HCT116 (cell line): ENCODE measurements at regions not wholly inside any gene's neighbourhood (a gene's known extent, or its start where the extent isn't known, plus 50 kb on each side); places are given as distances from the start of the nearest gene placed in this dataset.

Source experiments
- CEBPB ChIP-seq: IDR thresholded peaks from 2 replicates; pipeline ENCODE4 v1.6.1; 2012; ENCODE audit warnings: low read depth
- EZH2phosphoT487 ChIP-seq: fragments of 200-600 bp; IDR thresholded peaks from 2 replicates; pipeline ENCODE4 v1.6.1; 2018; ENCODE audit warnings: antibody characterized with exemption, borderline replicate concordance
- POLR2AphosphoS5 ChIP-seq: IDR thresholded peaks from 2 replicates; pipeline ENCODE4 v1.6.1; 2011; ENCODE audit warnings: mild to moderate bottlenecking, low read depth, low read length, moderate library complexity
- REST ChIP-seq: IDR thresholded peaks from 2 replicates; pipeline ENCODE4 v1.6.1; 2012; ENCODE audit warnings: low read depth
- SP1 ChIP-seq: IDR thresholded peaks from 2 replicates; pipeline ENCODE4 v1.6.1; 2012; ENCODE audit warnings: low read depth
- TF ChIP-seq, protein P1 (sequence below), 3 experiments: fragments of 200-600 bp in 1 of 3; sonication (generic) in 1 of 3; IDR thresholded peaks in 2 of 3; conservative IDR thresholded peaks in 1 of 3; 2 replicates each; pipeline ENCODE4 v1.5.1; 2012 to 2017; ENCODE audit warnings: low read depth in 2 of 3, low read length in 2 of 3, antibody characterized with exemption in 1 of 3, borderline replicate concordance in 1 of 3, control low read depth in 1 of 3, mild to moderate bottlenecking in 1 of 3, mixed read lengths in 1 of 3, mixed run types in 1 of 3, moderate library complexity in 1 of 3; ENCODE audit not compliant: insufficient read depth in 1 of 3
- TF ChIP-seq, protein P2 (sequence below): IDR thresholded peaks from 2 replicates; pipeline ENCODE4 v1.6.1; 2012
- TF ChIP-seq, protein P3 (sequence below): IDR thresholded peaks from 2 replicates; pipeline ENCODE4 v1.6.1; 2012

GRCh38 chr5:118257066-118257465 is 731.3 kb downstream of the DTWD2 start:
- TF ChIP-seq REST: no peak
- TF ChIP-seq, protein P1, sequence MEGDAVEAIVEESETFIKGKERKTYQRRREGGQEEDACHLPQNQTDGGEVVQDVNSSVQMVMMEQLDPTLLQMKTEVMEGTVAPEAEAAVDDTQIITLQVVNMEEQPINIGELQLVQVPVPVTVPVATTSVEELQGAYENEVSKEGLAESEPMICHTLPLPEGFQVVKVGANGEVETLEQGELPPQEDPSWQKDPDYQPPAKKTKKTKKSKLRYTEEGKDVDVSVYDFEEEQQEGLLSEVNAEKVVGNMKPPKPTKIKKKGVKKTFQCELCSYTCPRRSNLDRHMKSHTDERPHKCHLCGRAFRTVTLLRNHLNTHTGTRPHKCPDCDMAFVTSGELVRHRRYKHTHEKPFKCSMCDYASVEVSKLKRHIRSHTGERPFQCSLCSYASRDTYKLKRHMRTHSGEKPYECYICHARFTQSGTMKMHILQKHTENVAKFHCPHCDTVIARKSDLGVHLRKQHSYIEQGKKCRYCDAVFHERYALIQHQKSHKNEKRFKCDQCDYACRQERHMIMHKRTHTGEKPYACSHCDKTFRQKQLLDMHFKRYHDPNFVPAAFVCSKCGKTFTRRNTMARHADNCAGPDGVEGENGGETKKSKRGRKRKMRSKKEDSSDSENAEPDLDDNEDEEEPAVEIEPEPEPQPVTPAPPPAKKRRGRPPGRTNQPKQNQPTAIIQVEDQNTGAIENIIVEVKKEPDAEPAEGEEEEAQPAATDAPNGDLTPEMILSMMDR (IDR thresholded peaks at IDR 0.05 in 2 of 3, conservative IDR thresholded peaks at IDR 0.05 in 1 of 3; ENCODE audit: borderline replicate concordance in 1 of 3, insufficient read depth in 1 of 3, low read depth in 2 of 3, low read length in 2 of 3): no peak
- TF ChIP-seq POLR2AphosphoS5: no peak
- TF ChIP-seq SP1: no peak
- TF ChIP-seq, protein P2, sequence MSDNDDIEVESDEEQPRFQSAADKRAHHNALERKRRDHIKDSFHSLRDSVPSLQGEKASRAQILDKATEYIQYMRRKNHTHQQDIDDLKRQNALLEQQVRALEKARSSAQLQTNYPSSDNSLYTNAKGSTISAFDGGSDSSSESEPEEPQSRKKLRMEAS: no peak
- TF ChIP-seq, protein P3, sequence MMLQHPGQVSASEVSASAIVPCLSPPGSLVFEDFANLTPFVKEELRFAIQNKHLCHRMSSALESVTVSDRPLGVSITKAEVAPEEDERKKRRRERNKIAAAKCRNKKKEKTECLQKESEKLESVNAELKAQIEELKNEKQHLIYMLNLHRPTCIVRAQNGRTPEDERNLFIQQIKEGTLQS: no peak
- no peak for TF ChIP-seq CEBPB
- TF ChIP-seq EZH2phosphoT487: no peak
